Omental fat pad (tissue), 3 donors: ENCODE measurements at regions not wholly inside any gene's neighbourhood (a gene's known extent, or its start where the extent isn't known, plus 50 kb on each side); places are given as distances from the start of the nearest gene placed in this dataset.
"Not testable (repeated sequence)": the region's sequence is repeated elsewhere in the genome, so short reads cannot be mapped to it uniquely, and the experiment has no call there.

Experiments used
- ATAC-seq: fragments of 150-250 bp; one replicate; pipeline ENCODE4 v1.9.1; 2016; ENCODE audit warnings: mild to moderate bottlenecking, moderate library complexity; ENCODE audit not compliant: low FRiP score
- DNase-seq: peaks from one replicate; pipeline ENCODE4 v3.0.0-alpha.2; 2019; ENCODE audit warnings: low spot score
- TF ChIP-seq, protein P1 (sequence below), 3 donors: fragments of 450-650 bp; IDR thresholded peaks; one replicate each; pipeline ENCODE4 v1.5.1; 2016 to 2017; ENCODE audit warnings: antibody characterized with exemption in 3 of 3, mild to moderate bottlenecking in 3 of 3, moderate library complexity in 2 of 3

DNA sequence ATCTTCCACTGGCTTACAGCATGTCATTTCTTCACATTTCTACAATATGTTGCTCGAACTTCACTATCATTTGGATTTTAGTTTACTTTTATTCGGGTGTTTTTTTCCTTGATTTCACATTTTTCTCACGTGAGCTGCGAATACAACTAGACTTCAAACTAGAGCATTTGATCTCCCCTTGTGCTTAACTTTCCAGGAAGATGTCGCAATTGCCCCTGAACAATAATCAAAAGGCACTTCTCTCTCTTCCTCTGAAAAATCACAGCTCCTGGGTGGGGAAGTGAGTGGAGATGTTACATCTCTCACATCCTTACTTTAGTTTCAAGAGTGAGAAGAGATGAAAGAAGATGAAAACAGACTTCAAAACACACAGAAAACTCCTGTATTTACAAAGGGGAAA, 587.9 kb downstream of the TBL1XR1 start:
- TF ChIP-seq, protein P1, sequence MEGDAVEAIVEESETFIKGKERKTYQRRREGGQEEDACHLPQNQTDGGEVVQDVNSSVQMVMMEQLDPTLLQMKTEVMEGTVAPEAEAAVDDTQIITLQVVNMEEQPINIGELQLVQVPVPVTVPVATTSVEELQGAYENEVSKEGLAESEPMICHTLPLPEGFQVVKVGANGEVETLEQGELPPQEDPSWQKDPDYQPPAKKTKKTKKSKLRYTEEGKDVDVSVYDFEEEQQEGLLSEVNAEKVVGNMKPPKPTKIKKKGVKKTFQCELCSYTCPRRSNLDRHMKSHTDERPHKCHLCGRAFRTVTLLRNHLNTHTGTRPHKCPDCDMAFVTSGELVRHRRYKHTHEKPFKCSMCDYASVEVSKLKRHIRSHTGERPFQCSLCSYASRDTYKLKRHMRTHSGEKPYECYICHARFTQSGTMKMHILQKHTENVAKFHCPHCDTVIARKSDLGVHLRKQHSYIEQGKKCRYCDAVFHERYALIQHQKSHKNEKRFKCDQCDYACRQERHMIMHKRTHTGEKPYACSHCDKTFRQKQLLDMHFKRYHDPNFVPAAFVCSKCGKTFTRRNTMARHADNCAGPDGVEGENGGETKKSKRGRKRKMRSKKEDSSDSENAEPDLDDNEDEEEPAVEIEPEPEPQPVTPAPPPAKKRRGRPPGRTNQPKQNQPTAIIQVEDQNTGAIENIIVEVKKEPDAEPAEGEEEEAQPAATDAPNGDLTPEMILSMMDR (IDR thresholded peaks at IDR 0.05), result no peak
- ATAC-seq (no peak), DNase-seq (no peak)

DNA sequence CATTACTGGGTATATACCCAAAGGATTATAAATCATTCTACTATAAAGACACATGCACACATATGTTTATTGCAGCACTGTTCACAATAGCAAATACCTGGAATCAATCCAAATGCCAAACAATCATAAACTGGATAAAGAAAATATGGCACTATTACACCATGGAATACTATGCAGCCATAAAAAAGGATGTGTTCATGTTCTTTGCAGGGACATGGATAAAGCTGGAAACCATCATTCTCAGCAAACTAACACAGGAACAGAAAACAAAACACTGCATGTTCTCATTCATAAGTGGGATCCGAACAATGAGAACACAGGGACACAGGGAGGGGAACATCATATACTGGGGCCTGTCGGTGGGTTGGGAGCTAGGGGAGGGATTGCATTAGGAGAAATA, 591.7 kb downstream of the TBL1XR1 start:
- ATAC-seq, DNase-seq: not testable (repeated sequence)

DNA sequence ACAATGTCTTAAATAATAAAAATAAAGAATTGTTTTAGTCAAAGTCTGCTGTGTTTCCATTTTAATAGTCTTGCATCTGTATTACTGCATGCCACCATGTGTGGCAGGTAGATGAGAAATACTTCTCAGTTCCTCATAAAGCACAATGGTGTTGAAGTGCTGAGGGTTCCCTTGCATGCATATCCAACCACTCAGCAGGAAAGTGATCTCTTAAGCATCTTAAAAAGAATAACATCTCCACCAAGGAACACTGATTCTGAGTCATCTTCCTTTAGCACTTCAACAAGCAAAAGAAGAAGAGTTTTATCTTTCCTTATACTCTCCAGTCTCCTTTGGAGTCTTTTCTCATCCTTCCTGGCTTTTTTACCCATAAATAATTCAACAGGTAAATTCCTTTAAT, 602.0 kb downstream of the TBL1XR1 start:
- TF ChIP-seq, protein P1 (IDR thresholded peaks at IDR 0.05), result no peak
- DNase-seq (no peak), ATAC-seq (no peak)

DNA sequence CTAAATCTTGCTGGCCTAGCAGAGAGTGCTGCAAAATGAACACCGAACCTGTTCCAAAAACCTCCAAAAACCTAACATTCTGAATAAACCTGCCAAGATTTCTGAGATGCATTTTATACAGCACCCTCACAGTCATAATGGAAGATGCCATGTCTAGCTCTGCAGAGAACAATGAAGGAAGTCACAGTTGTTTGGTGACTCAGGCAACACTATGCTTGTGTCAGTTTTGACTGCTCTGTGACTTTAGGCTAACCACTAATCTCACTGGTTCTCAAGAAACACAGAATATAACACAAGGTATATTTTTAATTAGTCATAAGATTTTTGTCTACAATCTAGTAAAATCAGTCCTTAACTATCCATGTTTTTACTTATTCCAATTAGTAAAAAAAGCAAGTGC, 606.6 kb downstream of the TBL1XR1 start:
- ATAC-seq (no peak), DNase-seq (no peak)
- TF ChIP-seq, protein P1 (IDR thresholded peaks at IDR 0.05), result no peak

DNA sequence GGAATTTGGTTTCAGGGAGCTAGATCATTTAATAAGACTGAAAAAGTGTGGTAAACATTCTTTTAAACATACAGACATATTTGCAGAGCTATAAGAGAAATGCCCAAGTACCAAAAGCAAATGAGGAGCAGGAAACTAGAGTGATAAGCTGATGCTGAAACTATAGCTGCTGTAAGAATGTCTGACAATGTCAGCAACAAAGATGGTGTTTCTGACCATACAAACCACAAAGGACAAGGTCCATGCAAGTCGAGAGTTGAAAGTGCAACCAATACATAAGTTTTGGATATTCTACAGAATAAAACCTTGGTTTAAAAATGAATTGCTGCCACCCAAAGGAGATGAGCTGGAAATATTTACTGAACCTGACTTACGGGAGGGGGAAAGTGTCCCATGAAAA, 610.2 kb downstream of the TBL1XR1 start:
- TF ChIP-seq, protein P1 (IDR thresholded peaks at IDR 0.05), result no peak
- no peak for DNase-seq
- ATAC-seq, result no peak

DNA sequence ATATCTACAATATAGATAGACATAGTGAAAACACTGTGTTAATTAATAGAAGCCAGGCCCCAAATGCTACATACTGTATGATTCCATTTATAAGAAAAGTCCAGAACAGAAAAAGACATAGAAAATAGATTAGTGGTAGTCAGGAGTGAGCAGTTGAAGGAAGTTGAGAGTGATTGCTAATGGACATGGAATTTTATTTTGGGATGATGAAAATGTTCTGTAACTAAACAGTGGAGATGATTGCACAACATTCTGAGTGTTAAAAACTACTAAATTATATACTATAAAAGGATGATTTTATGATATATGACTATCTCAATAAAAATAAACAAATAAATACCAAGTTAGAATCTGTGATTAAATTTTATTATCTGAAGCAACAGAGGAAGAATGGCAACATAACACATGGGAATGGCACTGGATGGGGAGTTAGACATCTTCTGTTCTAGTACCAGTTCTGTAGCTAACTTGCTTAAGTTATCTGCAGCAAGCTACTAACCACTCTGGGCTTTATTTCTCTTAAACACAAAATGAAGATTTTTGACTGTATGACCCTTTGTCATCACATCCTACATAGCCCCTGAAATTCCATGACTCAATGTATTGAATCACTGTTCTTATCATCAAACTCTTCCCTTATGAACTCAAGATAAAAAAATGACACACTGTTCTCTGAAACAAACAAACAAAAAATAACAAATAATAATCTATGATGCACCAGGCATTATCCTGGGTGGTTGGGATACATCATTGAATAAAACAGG, 612.7 kb downstream of the TBL1XR1 start:
- ATAC-seq, result no peak
- TF ChIP-seq, protein P1 (IDR thresholded peaks at IDR 0.05), result no peak
- DNase-seq, result no peak

DNA sequence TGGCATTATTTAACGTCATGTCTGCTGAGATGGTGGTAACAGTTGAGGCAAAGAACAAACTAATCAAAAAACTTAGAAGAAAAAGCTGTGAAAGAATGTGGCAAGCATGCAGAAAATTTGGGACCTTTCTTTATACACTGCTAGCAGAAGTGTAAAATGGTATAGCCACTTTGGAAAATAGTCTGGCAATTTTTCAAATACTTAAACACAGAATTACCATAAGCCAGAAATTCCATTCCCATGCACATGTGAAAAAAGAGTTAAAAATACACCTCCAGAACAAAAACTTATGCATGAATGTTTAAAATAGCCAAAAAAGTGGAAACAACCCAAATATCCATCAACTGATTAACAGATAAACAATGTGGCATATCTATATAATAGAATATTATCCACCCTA, 613.3 kb downstream of the TBL1XR1 start:
- no peak for ATAC-seq
- TF ChIP-seq, protein P1 (IDR thresholded peaks at IDR 0.05), result no peak
- DNase-seq, result no peak
